ENCODE measurements at regions not wholly inside any gene's neighbourhood (a gene's known extent, or its start where the extent isn't known, plus 50 kb on each side); places are given as distances from the start of the nearest gene placed in this dataset.

DNA sequence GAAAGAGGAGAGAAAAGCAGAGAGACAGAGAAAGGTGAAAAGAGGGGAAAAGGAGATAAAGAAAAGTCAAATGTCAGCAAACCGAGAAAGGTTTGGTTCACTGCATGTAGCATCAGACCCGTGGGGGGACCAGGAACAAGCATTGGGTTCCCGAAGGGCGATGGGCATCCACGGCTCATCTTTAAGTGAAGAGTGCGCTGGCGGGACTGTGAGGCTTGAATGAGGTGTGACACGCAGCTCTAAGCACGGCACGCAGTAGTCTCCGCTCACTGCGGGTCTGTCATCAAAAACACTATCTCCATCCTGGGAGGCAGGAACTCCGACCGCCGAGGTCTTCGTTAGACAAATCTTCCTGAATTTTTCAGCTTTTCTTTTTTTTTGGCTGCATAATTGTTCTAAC, 173.4 kb upstream of the PFKP start:
- TF ChIP-seq, protein P1, sequence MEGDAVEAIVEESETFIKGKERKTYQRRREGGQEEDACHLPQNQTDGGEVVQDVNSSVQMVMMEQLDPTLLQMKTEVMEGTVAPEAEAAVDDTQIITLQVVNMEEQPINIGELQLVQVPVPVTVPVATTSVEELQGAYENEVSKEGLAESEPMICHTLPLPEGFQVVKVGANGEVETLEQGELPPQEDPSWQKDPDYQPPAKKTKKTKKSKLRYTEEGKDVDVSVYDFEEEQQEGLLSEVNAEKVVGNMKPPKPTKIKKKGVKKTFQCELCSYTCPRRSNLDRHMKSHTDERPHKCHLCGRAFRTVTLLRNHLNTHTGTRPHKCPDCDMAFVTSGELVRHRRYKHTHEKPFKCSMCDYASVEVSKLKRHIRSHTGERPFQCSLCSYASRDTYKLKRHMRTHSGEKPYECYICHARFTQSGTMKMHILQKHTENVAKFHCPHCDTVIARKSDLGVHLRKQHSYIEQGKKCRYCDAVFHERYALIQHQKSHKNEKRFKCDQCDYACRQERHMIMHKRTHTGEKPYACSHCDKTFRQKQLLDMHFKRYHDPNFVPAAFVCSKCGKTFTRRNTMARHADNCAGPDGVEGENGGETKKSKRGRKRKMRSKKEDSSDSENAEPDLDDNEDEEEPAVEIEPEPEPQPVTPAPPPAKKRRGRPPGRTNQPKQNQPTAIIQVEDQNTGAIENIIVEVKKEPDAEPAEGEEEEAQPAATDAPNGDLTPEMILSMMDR (conservative IDR thresholded peaks at IDR 0.05): no peak
- no peak for TF ChIP-seq ZFX (IDR thresholded peaks at IDR 0.05)

Data from C4-2B (cell line).